ENCODE measurements at regions not wholly inside any gene's neighbourhood (a gene's known extent, or its start where the extent isn't known, plus 50 kb on each side); places are given as distances from the start of the nearest gene placed in this dataset.

- no peak for TF ChIP-seq CTCF (conservative IDR thresholded peaks at IDR 0.05 in 1 of 2, IDR thresholded peaks at IDR 0.05 in 1 of 2; ENCODE audit: low read depth in 1 of 2, low read length in 2 of 2)
- TF ChIP-seq EZH2 (IDR thresholded peaks at IDR 0.05; ENCODE audit: low read length, missing control alignments) = no peak
These were observed 732.0 kb upstream of the KIF2B start for GRCh38 chr17:53090770-53091169.
